Adrenal gland (tissue), 5 donors: ENCODE measurements at regions not wholly inside any gene's neighbourhood (a gene's known extent, or its start where the extent isn't known, plus 50 kb on each side); places are given as distances from the start of the nearest gene placed in this dataset.

ENCODE experiments used
- CTCF ChIP-seq, 6 experiments: fragments of 450-650 bp in 4 of 6; fragments of 200-600 bp in 2 of 6; sonication (generic) in 1 of 6; IDR thresholded peaks; 1 replicate in 5 of 6; 2 replicates in 1 of 6; pipeline versions ENCODE4 v1.5.1 to v1.8.0; 2016 to 2021; ENCODE audit warnings: antibody characterized with exemption in 6 of 6, mild to moderate bottlenecking in 2 of 6, moderate library complexity in 1 of 6
- POLR2A ChIP-seq, 2 donors: fragments of 450-650 bp; IDR thresholded peaks; one replicate each; pipeline ENCODE4 v1.6.1; 2017; ENCODE audit warnings: antibody characterized with exemption in 2 of 2, mild to moderate bottlenecking in 2 of 2, moderate library complexity in 1 of 2
- donor health status: DM: no; HTN: no; CAD: no.

GRCh38 chr7:82605247-82605864 lies 161.8 kb upstream of the CACNA2D1 start:
- TF ChIP-seq CTCF (IDR thresholded peaks at IDR 0.05) (peak; percentile 29 to 75 (median 62)), POLR2A (IDR thresholded peaks at IDR 0.05) (no peak)
